Kidney epithelial cell (primary cell): ENCODE measurements at regions not wholly inside any gene's neighbourhood (a gene's known extent, or its start where the extent isn't known, plus 50 kb on each side); places are given as distances from the start of the nearest gene placed in this dataset.
"Not testable (repeated sequence)": the region's sequence is repeated elsewhere in the genome, so short reads cannot be mapped to it uniquely, and the experiment has no call there.

Source experiments
- DNase-seq: peaks from one replicate; pipeline ENCODE4 v3.0.0-alpha.2; 2010; ENCODE audit warnings: low read depth
- H3K27me3 ChIP-seq: 2 replicates; pipeline ENCODE4 v1.6.0; 2011; ENCODE audit warnings: low read length; ENCODE audit not compliant: control insufficient read depth, insufficient read depth
- H3K36me3 ChIP-seq: 2 replicates; pipeline ENCODE4 v1.5.1; 2011; ENCODE audit warnings: low read length; ENCODE audit not compliant: control insufficient read depth, insufficient read depth
- H3K4me3 ChIP-seq: 2 replicates; pipeline ENCODE4 v1.5.1; 2011; ENCODE audit warnings: low read depth, mild to moderate bottlenecking, control low read depth, low read length
- TF ChIP-seq, protein P1 (sequence below): IDR thresholded peaks from 2 replicates; pipeline ENCODE4 v1.5.1; 2011; ENCODE audit warnings: mild to moderate bottlenecking, moderate library complexity, low read length, control low read depth, inconsistent platforms; ENCODE audit not compliant: insufficient read depth, poor library complexity, severe bottlenecking

DNA sequence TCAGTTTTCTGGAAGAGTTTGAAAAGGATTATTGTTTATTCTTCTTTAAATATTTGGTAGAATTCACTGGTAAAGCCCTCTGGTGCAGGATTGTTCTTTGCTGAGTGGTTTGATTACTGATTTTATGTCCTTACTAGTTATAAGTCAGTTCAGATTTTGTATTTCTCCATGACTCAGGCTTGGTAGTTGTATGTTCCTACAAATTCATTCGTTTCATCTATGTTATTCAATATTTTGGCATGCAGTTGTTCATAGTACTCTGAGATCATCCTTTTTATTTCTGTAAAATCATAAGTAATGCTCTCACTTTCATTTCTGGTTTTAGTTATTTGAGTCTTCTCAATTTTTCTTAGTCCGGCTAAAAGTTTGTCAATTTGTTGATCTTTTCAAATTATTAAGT, 58.1 kb upstream of the CRYM start:
- TF ChIP-seq, protein P1, sequence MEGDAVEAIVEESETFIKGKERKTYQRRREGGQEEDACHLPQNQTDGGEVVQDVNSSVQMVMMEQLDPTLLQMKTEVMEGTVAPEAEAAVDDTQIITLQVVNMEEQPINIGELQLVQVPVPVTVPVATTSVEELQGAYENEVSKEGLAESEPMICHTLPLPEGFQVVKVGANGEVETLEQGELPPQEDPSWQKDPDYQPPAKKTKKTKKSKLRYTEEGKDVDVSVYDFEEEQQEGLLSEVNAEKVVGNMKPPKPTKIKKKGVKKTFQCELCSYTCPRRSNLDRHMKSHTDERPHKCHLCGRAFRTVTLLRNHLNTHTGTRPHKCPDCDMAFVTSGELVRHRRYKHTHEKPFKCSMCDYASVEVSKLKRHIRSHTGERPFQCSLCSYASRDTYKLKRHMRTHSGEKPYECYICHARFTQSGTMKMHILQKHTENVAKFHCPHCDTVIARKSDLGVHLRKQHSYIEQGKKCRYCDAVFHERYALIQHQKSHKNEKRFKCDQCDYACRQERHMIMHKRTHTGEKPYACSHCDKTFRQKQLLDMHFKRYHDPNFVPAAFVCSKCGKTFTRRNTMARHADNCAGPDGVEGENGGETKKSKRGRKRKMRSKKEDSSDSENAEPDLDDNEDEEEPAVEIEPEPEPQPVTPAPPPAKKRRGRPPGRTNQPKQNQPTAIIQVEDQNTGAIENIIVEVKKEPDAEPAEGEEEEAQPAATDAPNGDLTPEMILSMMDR: no peak
- Histone ChIP-seq H3K4me3 (no peak overlapping the region), H3K36me3 (no peaks in the 10 kb centered on the region), H3K27me3 (no peaks in the 10 kb centered on the region)
- no peak for DNase-seq

DNA sequence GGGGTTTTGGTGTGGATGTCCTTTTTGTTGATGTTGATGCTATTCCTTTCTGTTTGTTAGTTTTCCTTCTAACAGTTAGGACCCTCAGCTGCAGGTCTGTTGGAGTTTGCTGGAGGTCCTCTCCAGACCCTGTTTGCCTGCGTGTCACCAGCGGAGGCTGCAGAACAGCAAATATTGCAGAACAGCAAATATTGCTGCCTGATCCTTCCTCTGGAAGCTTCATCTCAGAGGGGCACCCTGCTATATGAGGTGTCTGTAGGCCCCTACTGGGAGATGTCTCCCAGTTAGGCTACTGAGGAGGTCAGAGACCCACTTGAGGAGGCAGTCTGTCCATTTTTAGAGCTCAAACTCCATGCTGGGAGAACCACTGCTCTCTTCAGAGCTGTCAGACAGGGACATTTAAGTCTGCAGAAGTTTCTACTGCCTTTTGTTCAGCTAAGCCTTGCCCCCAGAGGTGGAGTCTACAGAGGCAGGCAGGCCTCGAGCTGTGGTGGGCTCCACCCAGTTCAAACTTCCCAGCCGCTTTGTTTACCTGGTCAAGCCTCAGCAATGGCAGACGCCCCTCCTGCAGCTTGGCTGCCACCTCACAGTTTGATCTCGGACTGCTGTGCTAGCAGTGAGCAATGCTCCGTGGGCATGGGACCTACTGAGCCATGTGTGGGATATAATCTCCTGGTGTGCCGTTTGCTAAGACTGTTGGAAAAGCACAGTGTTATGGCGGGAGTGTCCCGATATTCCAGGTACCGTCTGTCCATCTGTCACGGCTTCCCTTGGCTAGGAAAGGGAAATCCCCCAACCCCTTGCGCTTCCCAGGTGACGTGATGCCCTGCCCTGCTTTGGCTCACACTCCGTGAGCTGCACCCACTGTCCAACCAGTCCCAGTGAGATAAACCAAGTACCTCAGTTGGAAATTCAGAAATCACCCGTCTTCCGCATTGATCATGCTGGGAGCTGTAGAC, 56.4 kb upstream of the CRYM start:
- H3K4me3 ChIP-seq, H3K36me3 ChIP-seq, H3K27me3 ChIP-seq, DNase-seq: not testable (repeated sequence)

DNA sequence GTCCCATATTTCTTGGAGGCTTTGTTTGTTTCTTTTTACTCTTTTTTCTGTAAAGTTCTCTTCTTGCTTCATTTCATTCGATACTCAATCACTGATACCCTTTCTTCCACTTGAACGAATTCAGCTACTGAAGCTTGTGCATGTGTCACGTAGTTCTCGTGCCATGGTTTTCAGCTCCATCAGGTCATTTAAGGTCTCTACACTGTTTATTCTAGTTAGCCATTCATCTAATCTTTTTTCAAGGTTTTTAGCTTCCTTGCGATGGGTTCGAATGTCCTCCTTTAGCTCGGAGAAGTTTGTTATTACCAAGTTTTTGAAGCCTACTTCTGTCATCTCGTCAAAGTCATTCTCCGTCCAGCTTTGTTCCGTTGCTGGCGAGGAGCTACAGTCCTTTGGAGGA, 55.6 kb upstream of the CRYM start:
- not testable (repeated sequence) for H3K4me3 ChIP-seq, DNase-seq, H3K27me3 ChIP-seq, H3K36me3 ChIP-seq
